H1 (cell line): ENCODE measurements at regions not wholly inside any gene's neighbourhood (a gene's known extent, or its start where the extent isn't known, plus 50 kb on each side); places are given as distances from the start of the nearest gene placed in this dataset.

ENCODE experiments used
- CTCF ChIA-PET: fragments of 300-600 bp; sonication (Branson Sonifier 250); formaldehyde crosslinking; loops from one replicate; lab custom pipeline; 2021; ENCODE audit not compliant: partially characterized antibody; lab: Charles Lee
- POLR2A ChIA-PET: fragments of 300-600 bp; sonication (Branson Sonifier 250); formaldehyde crosslinking; loops from one replicate; lab custom pipeline; 2021; ENCODE audit warnings: inconsistent platforms; ENCODE audit not compliant: partially characterized antibody; lab: Charles Lee
- DNase-seq, 2 experiments: peaks; one replicate each; pipeline versions ENCODE4 v3.0.0 to v3.0.0-alpha.2; 2010 to 2022; ENCODE audit warnings: low spot score in 2 of 2, low read depth in 1 of 2, mixed read lengths in 1 of 2
- FAIRE-seq: peaks from 2 replicates; lab custom pipeline; 2011; peaks lifted over from hg19 to GRCh38; lab: Jason Lieb, UNC
- H2AFZ ChIP-seq: 2 replicates; pipeline ENCODE4 v1.8.1; 2012; ENCODE audit warnings: low read length, inconsistent platforms
- H2AK5ac ChIP-seq: 2 replicates; pipeline ENCODE4 v1.6.1; 2013; ENCODE audit warnings: low read depth, low read length
- H2BK120ac ChIP-seq: replicated peaks from 2 replicates; pipeline ENCODE3; 2013; ENCODE audit warnings: low read depth, low read length, inconsistent platforms
- H2BK12ac ChIP-seq: 2 replicates; pipeline ENCODE4 v1.6.1; 2013; ENCODE audit warnings: low read depth, low read length
- H2BK15ac ChIP-seq: 2 replicates; pipeline ENCODE4 v1.6.1; 2013; ENCODE audit warnings: low read length
- H2BK20ac ChIP-seq: 2 replicates; pipeline ENCODE4 v1.6.1; 2013; ENCODE audit warnings: low read length
- H2BK5ac ChIP-seq: 2 replicates; pipeline ENCODE4 v1.6.1; 2013; ENCODE audit warnings: low read depth, low read length
- H3K14ac ChIP-seq: 2 replicates; pipeline ENCODE4 v1.6.1; 2013; ENCODE audit warnings: inconsistent platforms; ENCODE audit not compliant: insufficient read length
- H3K18ac ChIP-seq: 2 replicates; pipeline ENCODE4 v1.6.1; 2013; ENCODE audit warnings: low read length; ENCODE audit errors: extremely low read depth
- H3K23ac ChIP-seq: 2 replicates; pipeline ENCODE4 v1.6.1; 2013; ENCODE audit warnings: inconsistent platforms; ENCODE audit not compliant: insufficient read length
- H3K23me2 ChIP-seq: 2 replicates; pipeline ENCODE4 v1.6.1; 2013; ENCODE audit warnings: low read depth, low read length
- H3K27ac ChIP-seq: 2 replicates; pipeline ENCODE4 v1.6.1; 2011; ENCODE audit warnings: low read depth, low read length, inconsistent platforms
- H3K27me3 ChIP-seq, 4 experiments: replicated peaks in 1 of 4; 1 replicate in 1 of 4; 2 replicates in 3 of 4; pipeline versions ENCODE4 v1.6.1 to v1.8.1; 2011 to 2013; ENCODE audit warnings: low read length in 3 of 4, mild to moderate bottlenecking in 3 of 4, inconsistent platforms in 2 of 4, mixed read lengths in 2 of 4, moderate library complexity in 1 of 4; ENCODE audit not compliant: control insufficient read depth in 3 of 4, insufficient read depth in 3 of 4; ENCODE audit errors: extremely low read depth in 1 of 4
- H3K36me3 ChIP-seq, 4 experiments: 2 replicates each; pipeline versions ENCODE4 v1.6.1 to v1.8.1; 2011 to 2013; ENCODE audit warnings: mild to moderate bottlenecking in 4 of 4, low read length in 3 of 4, moderate library complexity in 2 of 4, control low read depth in 1 of 4, inconsistent platforms in 1 of 4; ENCODE audit not compliant: insufficient read depth in 4 of 4, control insufficient read depth in 2 of 4
- H3K4ac ChIP-seq: replicated peaks from 2 replicates; pipeline ENCODE3; 2013; ENCODE audit warnings: low read length, low read depth, mixed read lengths, inconsistent platforms; ENCODE audit not compliant: insufficient read length
- H3K4me1 ChIP-seq, 4 experiments: replicated peaks in 1 of 4; 1 replicate in 1 of 4; 2 replicates in 3 of 4; pipeline versions ENCODE4 v1.6.1 to v1.8.1; 2011 to 2013; ENCODE audit warnings: low read length in 3 of 4, inconsistent platforms in 2 of 4, mixed read lengths in 1 of 4; ENCODE audit not compliant: insufficient read depth in 4 of 4, control insufficient read depth in 3 of 4
- H3K4me2 ChIP-seq, 2 experiments: 2 replicates each; pipeline versions ENCODE4 v1.6.1 to v1.8.1; 2011 to 2013; ENCODE audit warnings: low read depth in 2 of 2, low read length in 2 of 2, control low read depth in 1 of 2, inconsistent platforms in 1 of 2, mild to moderate bottlenecking in 1 of 2; ENCODE audit not compliant: insufficient read depth in 1 of 2
- H3K4me3 ChIP-seq, 4 experiments: fragments of 200-600, 300-600 bp in 1 of 4; sonication (generic), shearing (Covaris generic), sonication (Bioruptor Twin) in 1 of 4; 2 replicates each; pipeline versions ENCODE4 v1.5.1 to v1.8.1; 2011 to 2016; ENCODE audit warnings: low read length in 4 of 4, low read depth in 3 of 4, control low read depth in 2 of 4, inconsistent platforms in 2 of 4, mild to moderate bottlenecking in 2 of 4, mixed read lengths in 1 of 4, moderate library complexity in 1 of 4; ENCODE audit not compliant: insufficient read depth in 2 of 4; ENCODE audit errors: extremely low read depth in 1 of 4
- H3K56ac ChIP-seq: replicated peaks from 2 replicates; pipeline ENCODE3; 2013; ENCODE audit warnings: low read depth, mild to moderate bottlenecking, mixed read lengths, low read length, inconsistent platforms; ENCODE audit not compliant: insufficient read length
- H3K79me1 ChIP-seq: 2 replicates; pipeline ENCODE4 v1.6.1; 2013; ENCODE audit warnings: low read depth, low read length, control low read depth
- H3K79me2 ChIP-seq, 2 experiments: 2 replicates each; pipeline versions ENCODE4 v1.6.1 to v1.8.1; 2012 to 2013; ENCODE audit warnings: low read length in 2 of 2, mild to moderate bottlenecking in 2 of 2, inconsistent platforms in 1 of 2; ENCODE audit not compliant: insufficient read depth in 2 of 2, control insufficient read depth in 1 of 2
- H3K9ac ChIP-seq, 4 experiments: replicated peaks in 1 of 4; 1 replicate in 1 of 4; 2 replicates in 3 of 4; pipeline versions ENCODE4 v1.6.1 to v1.8.1; 2011 to 2013; ENCODE audit warnings: low read depth in 3 of 4, low read length in 3 of 4, control low read depth in 2 of 4, mild to moderate bottlenecking in 2 of 4, moderate library complexity in 2 of 4, inconsistent platforms in 1 of 4; ENCODE audit errors: extremely low read depth in 1 of 4
- H3K9me3 ChIP-seq, 2 experiments: 2 replicates each; pipeline versions ENCODE4 v1.6.1 to v1.8.1; 2012 to 2013; ENCODE audit warnings: mild to moderate bottlenecking in 2 of 2, moderate library complexity in 2 of 2, control low read depth in 1 of 2, inconsistent platforms in 1 of 2, low read depth in 1 of 2, low read length in 1 of 2, mixed read lengths in 1 of 2; ENCODE audit not compliant: insufficient read depth in 2 of 2
- H4K20me1 ChIP-seq, 2 experiments: replicated peaks in 1 of 2; 2 replicates each; pipeline versions ENCODE3 to v1.8.1; 2011 to 2013; ENCODE audit warnings: inconsistent platforms in 2 of 2, low read length in 2 of 2, mild to moderate bottlenecking in 1 of 2; ENCODE audit not compliant: insufficient read depth in 2 of 2, control insufficient read depth in 1 of 2
- H4K5ac ChIP-seq: 2 replicates; pipeline ENCODE4 v1.6.1; 2013; ENCODE audit warnings: low read length, low read depth, mixed read lengths, inconsistent platforms; ENCODE audit not compliant: insufficient read length
- H4K8ac ChIP-seq: 2 replicates; pipeline ENCODE4 v1.8.0; 2013; ENCODE audit warnings: mild to moderate bottlenecking, moderate library complexity, low read length, inconsistent platforms; ENCODE audit not compliant: insufficient read depth; ENCODE audit errors: extremely low read depth
- H4K91ac ChIP-seq: replicated peaks from 2 replicates; pipeline ENCODE3; 2013; ENCODE audit warnings: low read length, mixed read lengths, inconsistent platforms; ENCODE audit not compliant: insufficient read length
- CREB1 ChIP-seq: IDR thresholded peaks from 2 replicates; pipeline ENCODE4 v1.6.1; 2012; ENCODE audit warnings: inconsistent platforms
- MAFK ChIP-seq: IDR thresholded peaks from 2 replicates; pipeline ENCODE4 v1.6.1; 2012; ENCODE audit warnings: low read depth, mild to moderate bottlenecking, improper control_type of control experiment, low read length
- POLR2A ChIP-seq, 2 experiments: IDR thresholded peaks; 1 replicate in 1 of 2; 2 replicates in 1 of 2; pipeline ENCODE4 v1.6.1; 2011; ENCODE audit warnings: low read depth in 2 of 2, low read length in 2 of 2, mild to moderate bottlenecking in 2 of 2; ENCODE audit errors: control extremely low read depth in 1 of 2
- SP1 ChIP-seq: IDR thresholded peaks from 2 replicates; pipeline ENCODE4 v1.6.1; 2011; ENCODE audit warnings: low read depth, low read length

DNA sequence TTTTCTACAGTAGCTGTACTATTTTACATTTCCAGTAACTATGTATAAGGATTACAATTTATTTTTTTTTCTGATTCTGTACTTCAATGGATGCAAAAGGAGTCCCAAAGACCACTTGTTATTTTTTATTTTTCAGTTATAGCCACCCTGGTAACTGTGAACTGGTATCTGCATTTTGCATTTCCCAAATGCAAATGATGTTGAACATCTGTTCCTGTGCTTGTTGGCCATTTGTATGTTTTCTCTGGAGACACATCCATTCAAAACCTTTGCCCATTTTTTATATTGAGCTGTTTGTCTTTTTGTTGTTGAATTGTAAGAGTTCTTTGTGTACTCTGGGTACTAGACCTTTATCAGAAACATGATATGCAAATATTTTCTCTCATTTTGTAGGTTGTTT, 485.6 kb downstream of the LRIG3 start:
- Histone ChIP-seq H3K27ac (no peak overlapping the region), H2BK15ac (no peak overlapping the region), H2BK120ac (no peak overlapping the region), H3K9ac (no peak overlapping the region), H3K56ac (no peak overlapping the region), H3K23me2 (no peaks in the 10 kb centered on the region), H3K4me2 (no peak overlapping the region), H2AFZ (no peak overlapping the region), H3K14ac (no peak overlapping the region), H2AK5ac (no peak overlapping the region), H3K27me3 (no peaks in the 10 kb centered on the region), H4K8ac (no peak overlapping the region), H3K9me3 (no peaks in the 10 kb centered on the region), H3K23ac (no peak overlapping the region), H4K91ac (no peak overlapping the region), H3K36me3 (no peaks in the 10 kb centered on the region), H3K4ac (no peak overlapping the region), H3K4me1 (no peaks in the 10 kb centered on the region), H4K5ac (no peak overlapping the region), H3K18ac (no peak overlapping the region), H3K79me2 (no peaks in the 10 kb centered on the region), H3K79me1 (no peaks in the 10 kb centered on the region), H3K4me3 (no peak overlapping the region), H2BK20ac (no peak overlapping the region), H2BK5ac (no peak overlapping the region), H2BK12ac (no peak overlapping the region), H4K20me1 (no peaks in the 10 kb centered on the region)
- POLR2A ChIA-PET: no interaction called here
- CTCF ChIA-PET: interaction anchor here (0.9 to 2.6 kb wide), 2 partner anchors 9 to 314 kb away, joined by 4 to 11 read pairs; no protein-coding TSS in a partner anchor
- no peak for TF ChIP-seq SP1
- TF ChIP-seq MAFK: no peak
- TF ChIP-seq POLR2A (IDR thresholded peaks at IDR 0.05; ENCODE audit: control extremely low read depth in 1 of 2, low read depth in 2 of 2, low read length in 2 of 2): no peak
- TF ChIP-seq CREB1: no peak
- no peak for DNase-seq
- FAIRE-seq: no peak
